Panc1 (cell line): ENCODE measurements at regions not wholly inside any gene's neighbourhood (a gene's known extent, or its start where the extent isn't known, plus 50 kb on each side); places are given as distances from the start of the nearest gene placed in this dataset.

Experiments
- POLR2AphosphoS5 ChIP-seq: IDR thresholded peaks from 2 replicates; pipeline ENCODE4 v1.6.1; 2012; ENCODE audit warnings: mild to moderate bottlenecking, low read depth, low read length, moderate library complexity
- SIN3A ChIP-seq: IDR thresholded peaks from 2 replicates; pipeline ENCODE4 v1.6.1; 2012; ENCODE audit warnings: low read depth, mild to moderate bottlenecking, low read length, moderate library complexity, borderline replicate concordance; ENCODE audit not compliant: insufficient read depth
- TCF7L2 ChIP-seq: IDR thresholded peaks from 2 replicates; pipeline ENCODE4 v1.6.1; 2011; ENCODE audit warnings: mild to moderate bottlenecking, low read depth, low read length, inconsistent platforms
- TF ChIP-seq, protein P1 (sequence below): fragments of 450-650 bp; IDR thresholded peaks from 2 replicates; pipeline ENCODE4 v1.5.1; 2017; ENCODE audit warnings: mild to moderate bottlenecking
- TF ChIP-seq, protein P2 (sequence below), 2 experiments: IDR thresholded peaks; 2 replicates each; pipeline ENCODE4 v1.6.1; 2011 to 2012; ENCODE audit warnings: low read depth in 2 of 2, control low read depth in 1 of 2, low read length in 1 of 2, mild to moderate bottlenecking in 1 of 2, moderate library complexity in 1 of 2; ENCODE audit not compliant: insufficient read depth in 1 of 2

DNA sequence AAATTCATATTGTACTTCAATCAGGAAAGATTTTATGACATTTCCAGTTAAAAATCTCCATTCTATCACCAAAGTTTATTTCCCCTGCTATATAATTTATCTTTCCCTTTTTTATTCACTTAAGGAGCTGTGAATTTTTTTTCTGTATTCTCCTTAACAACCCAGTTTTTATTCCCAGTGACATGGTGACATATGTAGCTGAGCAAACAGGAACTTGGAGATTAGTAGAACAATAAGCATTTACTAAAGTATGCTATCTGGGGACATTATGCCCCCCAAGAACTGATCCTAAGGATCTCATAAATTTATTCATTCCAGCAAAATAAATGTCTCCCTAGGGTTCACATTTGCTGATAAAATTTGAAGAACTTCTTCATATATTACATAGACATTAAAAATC lies 1044.0 kb upstream of the CDH6 start:
- TF ChIP-seq, protein P1, sequence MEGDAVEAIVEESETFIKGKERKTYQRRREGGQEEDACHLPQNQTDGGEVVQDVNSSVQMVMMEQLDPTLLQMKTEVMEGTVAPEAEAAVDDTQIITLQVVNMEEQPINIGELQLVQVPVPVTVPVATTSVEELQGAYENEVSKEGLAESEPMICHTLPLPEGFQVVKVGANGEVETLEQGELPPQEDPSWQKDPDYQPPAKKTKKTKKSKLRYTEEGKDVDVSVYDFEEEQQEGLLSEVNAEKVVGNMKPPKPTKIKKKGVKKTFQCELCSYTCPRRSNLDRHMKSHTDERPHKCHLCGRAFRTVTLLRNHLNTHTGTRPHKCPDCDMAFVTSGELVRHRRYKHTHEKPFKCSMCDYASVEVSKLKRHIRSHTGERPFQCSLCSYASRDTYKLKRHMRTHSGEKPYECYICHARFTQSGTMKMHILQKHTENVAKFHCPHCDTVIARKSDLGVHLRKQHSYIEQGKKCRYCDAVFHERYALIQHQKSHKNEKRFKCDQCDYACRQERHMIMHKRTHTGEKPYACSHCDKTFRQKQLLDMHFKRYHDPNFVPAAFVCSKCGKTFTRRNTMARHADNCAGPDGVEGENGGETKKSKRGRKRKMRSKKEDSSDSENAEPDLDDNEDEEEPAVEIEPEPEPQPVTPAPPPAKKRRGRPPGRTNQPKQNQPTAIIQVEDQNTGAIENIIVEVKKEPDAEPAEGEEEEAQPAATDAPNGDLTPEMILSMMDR: no peak
- TF ChIP-seq TCF7L2 (no peak), POLR2AphosphoS5 (no peak), SIN3A (no peak)
- TF ChIP-seq, protein P2, sequence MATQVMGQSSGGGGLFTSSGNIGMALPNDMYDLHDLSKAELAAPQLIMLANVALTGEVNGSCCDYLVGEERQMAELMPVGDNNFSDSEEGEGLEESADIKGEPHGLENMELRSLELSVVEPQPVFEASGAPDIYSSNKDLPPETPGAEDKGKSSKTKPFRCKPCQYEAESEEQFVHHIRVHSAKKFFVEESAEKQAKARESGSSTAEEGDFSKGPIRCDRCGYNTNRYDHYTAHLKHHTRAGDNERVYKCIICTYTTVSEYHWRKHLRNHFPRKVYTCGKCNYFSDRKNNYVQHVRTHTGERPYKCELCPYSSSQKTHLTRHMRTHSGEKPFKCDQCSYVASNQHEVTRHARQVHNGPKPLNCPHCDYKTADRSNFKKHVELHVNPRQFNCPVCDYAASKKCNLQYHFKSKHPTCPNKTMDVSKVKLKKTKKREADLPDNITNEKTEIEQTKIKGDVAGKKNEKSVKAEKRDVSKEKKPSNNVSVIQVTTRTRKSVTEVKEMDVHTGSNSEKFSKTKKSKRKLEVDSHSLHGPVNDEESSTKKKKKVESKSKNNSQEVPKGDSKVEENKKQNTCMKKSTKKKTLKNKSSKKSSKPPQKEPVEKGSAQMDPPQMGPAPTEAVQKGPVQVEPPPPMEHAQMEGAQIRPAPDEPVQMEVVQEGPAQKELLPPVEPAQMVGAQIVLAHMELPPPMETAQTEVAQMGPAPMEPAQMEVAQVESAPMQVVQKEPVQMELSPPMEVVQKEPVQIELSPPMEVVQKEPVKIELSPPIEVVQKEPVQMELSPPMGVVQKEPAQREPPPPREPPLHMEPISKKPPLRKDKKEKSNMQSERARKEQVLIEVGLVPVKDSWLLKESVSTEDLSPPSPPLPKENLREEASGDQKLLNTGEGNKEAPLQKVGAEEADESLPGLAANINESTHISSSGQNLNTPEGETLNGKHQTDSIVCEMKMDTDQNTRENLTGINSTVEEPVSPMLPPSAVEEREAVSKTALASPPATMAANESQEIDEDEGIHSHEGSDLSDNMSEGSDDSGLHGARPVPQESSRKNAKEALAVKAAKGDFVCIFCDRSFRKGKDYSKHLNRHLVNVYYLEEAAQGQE (IDR thresholded peaks at IDR 0.05; ENCODE audit: insufficient read depth in 1 of 2, low read depth in 2 of 2, low read length in 1 of 2): no peak
